AG10803 (cell line): ENCODE measurements at regions not wholly inside any gene's neighbourhood (a gene's known extent, or its start where the extent isn't known, plus 50 kb on each side); places are given as distances from the start of the nearest gene placed in this dataset.

Source experiments
- DNase-seq: peaks from one replicate; pipeline ENCODE4 v3.0.0; 2010; ENCODE audit warnings: low read depth
- H3K4me3 ChIP-seq: 2 replicates; pipeline ENCODE4 v1.5.1; 2011; ENCODE audit warnings: mild to moderate bottlenecking, low read length, control low read depth
- CTCF ChIP-seq: conservative IDR thresholded peaks from 2 replicates; pipeline ENCODE4 v1.5.1; 2011; ENCODE audit warnings: mild to moderate bottlenecking, low read length, control low read depth, inconsistent platforms

- DNase-seq = peak; percentile 25
- TF ChIP-seq CTCF = no peak
- H3K4me3 ChIP-seq = no peak overlapping the region
Measured at GRCh38 chr9:78383130-78383529, 86.2 kb downstream of the PSAT1 start.

GRCh38 chr9:78386348-78386747 is 89.4 kb downstream of the PSAT1 start:
- no peak overlapping the region for H3K4me3 ChIP-seq
- DNase-seq = no peak
- TF ChIP-seq CTCF = no peak

- no peak for TF ChIP-seq CTCF
- no peak for DNase-seq
- H3K4me3 ChIP-seq = no peak overlapping the region
Measured at GRCh38 chr9:78386773-78387172, 89.8 kb downstream of the PSAT1 start.

- no peak for DNase-seq
- no peak for TF ChIP-seq CTCF
- no peak overlapping the region for H3K4me3 ChIP-seq
Measured at GRCh38 chr9:78393340-78393739, 96.4 kb downstream of the PSAT1 start.

GRCh38 chr9:78393932-78394331 is 97.0 kb downstream of the PSAT1 start:
- TF ChIP-seq CTCF = no peak
- DNase-seq = no peak

GRCh38 chr9:78396087-78396486 is 99.2 kb downstream of the PSAT1 start:
- TF ChIP-seq CTCF = no peak
- no peak for DNase-seq
- no peak overlapping the region for H3K4me3 ChIP-seq

More at GRCh38 chr9:78393932-78394331, 97.0 kb downstream of the PSAT1 start:
- no peak overlapping the region for H3K4me3 ChIP-seq

- TF ChIP-seq CTCF = no peak
- DNase-seq = no peak
- H3K4me3 ChIP-seq = no peak overlapping the region
Measured at GRCh38 chr9:78397045-78397444, 100.1 kb downstream of the PSAT1 start.
